K562 (cell line): ENCODE measurements at regions not wholly inside any gene's neighbourhood (a gene's known extent, or its start where the extent isn't known, plus 50 kb on each side); places are given as distances from the start of the nearest gene placed in this dataset.

Experiments
- ATAC-seq: fragments of 200-7000 bp; cut with Tn5 transposase; 3 replicates; pipeline ENCODE4 v1.9.1; 2020; ENCODE audit warnings: moderate library complexity
- BruUV-seq: library from RNA; stranded (reverse); fragments of 400-500 nt; replicated peaks from 2 replicates; lab custom pipeline; 2021; lab: Mats Ljungman, UMichigan
- CTCF ChIA-PET: fragments of 300-600 bp; formaldehyde crosslinking; extraction: SDS; loops from one replicate; lab custom pipeline; 2021; ENCODE audit warnings: low intra/inter-chr PET ratio; lab: Yijun Ruan, JAX
- POLR2A ChIA-PET: fragments of 300-600, 350-650 bp; sonication (Branson Sonifier 250); formaldehyde crosslinking; extraction: SDS; loops from one replicate; lab custom pipeline; 2021; ENCODE audit warnings: antibody characterized with exemption, inconsistent platforms; lab: Yijun Ruan, JAX
- DNase-seq, 4 experiments: peaks; one replicate each; pipeline versions ENCODE4 v3.0.0 to v3.0.0-alpha.2; 2011 to 2018; ENCODE audit warnings: low spot score in 3 of 4, mixed read lengths in 3 of 4; ENCODE audit errors: extremely low read depth in 1 of 4
- FAIRE-seq: peaks from 2 replicates; lab custom pipeline; 2011; peaks lifted over from hg19 to GRCh38; lab: Jason Lieb, UNC
- H2AFZ ChIP-seq: 2 replicates; pipeline ENCODE4 v1.6.0; 2011; ENCODE audit warnings: low read depth, low read length, control low read depth, inconsistent platforms
- H3K27ac ChIP-seq: fragments of 200-600 bp; 3 replicates; pipeline ENCODE4 v1.8.0; 2011; ENCODE audit warnings: low read depth, mild to moderate bottlenecking, control low read depth, inconsistent platforms, low read length, moderate library complexity, mixed read lengths; ENCODE audit errors: extremely low read depth
- H3K27me3 ChIP-seq, 2 experiments: fragments of 300-600 bp in 1 of 2; 2 replicates in 1 of 2; 3 replicates in 1 of 2; pipeline versions ENCODE4 v1.6.0 to v1.8.0; 2011; ENCODE audit warnings: inconsistent platforms in 2 of 2, low read length in 2 of 2, mild to moderate bottlenecking in 1 of 2, mixed read lengths in 1 of 2, moderate library complexity in 1 of 2; ENCODE audit not compliant: control insufficient read depth in 2 of 2, insufficient read depth in 2 of 2
- H3K36me3 ChIP-seq: fragments of 300-600 bp; 3 replicates; pipeline ENCODE4 v1.8.0; 2011; ENCODE audit warnings: mild to moderate bottlenecking, low read length, inconsistent platforms; ENCODE audit not compliant: control insufficient read depth, insufficient read depth
- H3K4me1 ChIP-seq, 2 experiments: fragments of 200-600 bp in 1 of 2; replicated peaks in 1 of 2; 2 replicates in 1 of 2; 3 replicates in 1 of 2; pipeline versions ENCODE4 v1.5.1 to v1.8.0; 2011; ENCODE audit warnings: inconsistent platforms in 2 of 2, low read length in 2 of 2, mild to moderate bottlenecking in 1 of 2, mixed read lengths in 1 of 2, moderate library complexity in 1 of 2; ENCODE audit not compliant: control insufficient read depth in 2 of 2, insufficient read depth in 2 of 2
- H3K4me2 ChIP-seq: 2 replicates; pipeline ENCODE4 v1.6.1; 2011; ENCODE audit warnings: low read length, control low read depth, inconsistent platforms, mixed read lengths; ENCODE audit not compliant: insufficient read depth
- H3K4me3 ChIP-seq: fragments of 200-600 bp; sonication (generic), shearing (Covaris generic); 2 replicates; pipeline ENCODE4 v1.5.1; 2016; ENCODE audit warnings: control low read depth, inconsistent platforms
- H3K79me2 ChIP-seq: fragments of 200-600 bp; 3 replicates; pipeline ENCODE4 v1.8.0; 2011; ENCODE audit warnings: low read length, inconsistent platforms; ENCODE audit not compliant: control insufficient read depth, insufficient read depth
- H3K9ac ChIP-seq, 2 experiments: 2 replicates each; pipeline versions ENCODE4 v1.6.0 to v1.6.1; 2011; ENCODE audit warnings: low read depth in 2 of 2, low read length in 2 of 2, control low read depth in 1 of 2, inconsistent platforms in 1 of 2, mild to moderate bottlenecking in 1 of 2, mixed read lengths in 1 of 2; ENCODE audit not compliant: insufficient read depth in 1 of 2
- H3K9me1 ChIP-seq: one replicate; pipeline ENCODE4 v1.6.0; 2011; ENCODE audit warnings: inconsistent platforms, mild to moderate bottlenecking, low read length, moderate library complexity; ENCODE audit not compliant: control insufficient read depth, insufficient read depth
- H3K9me3 ChIP-seq: replicated peaks from 2 replicates; pipeline ENCODE4 v1.5.1; 2011; ENCODE audit warnings: low read depth, low read length, inconsistent platforms; ENCODE audit not compliant: control insufficient read depth, insufficient read depth
- H4K20me1 ChIP-seq: replicated peaks from 2 replicates; pipeline ENCODE4 v1.6.1; 2011; ENCODE audit warnings: low read length, inconsistent platforms, mixed read lengths; ENCODE audit not compliant: control insufficient read depth, insufficient read depth
- CEBPB ChIP-seq: fragments of 450-650 bp; IDR thresholded peaks from 2 replicates; pipeline ENCODE4 v1.6.1; 2016; ENCODE audit warnings: missing genetic modification characterization, missing compliant biosample characterization
- CSDE1 ChIP-seq, 2 experiments: fragments of 450-650 bp; IDR thresholded peaks; 2 replicates each; pipeline ENCODE4 v1.6.1; 2016; ENCODE audit warnings: mild to moderate bottlenecking in 1 of 2
- HNRNPLL ChIP-seq: fragments of 200-400 bp; formaldehyde crosslinking; IDR thresholded peaks from 2 replicates; pipeline ENCODE4 v1.6.1; 2017; ENCODE audit warnings: low read length, low read depth, mild to moderate bottlenecking; ENCODE audit not compliant: poor library complexity, severe bottlenecking
- KDM4B ChIP-seq, 2 experiments: fragments of 450-650 bp in 1 of 2; sonication (generic) in 1 of 2; IDR thresholded peaks; 2 replicates each; pipeline ENCODE4 v1.6.1; 2016 to 2017; ENCODE audit warnings: borderline replicate concordance in 2 of 2, antibody characterized with exemption in 1 of 2, low read depth in 1 of 2, mild to moderate bottlenecking in 1 of 2
- KLF16 ChIP-seq: IDR thresholded peaks from 2 replicates; pipeline ENCODE4 v1.6.1; 2016; ENCODE audit warnings: antibody characterized with exemption
- MBD2 ChIP-seq: sonication (generic); IDR thresholded peaks from 2 replicates; pipeline ENCODE4 v1.6.1; 2016; ENCODE audit warnings: low read depth, borderline replicate concordance
- NR2F6 ChIP-seq: fragments of 450-650 bp; formaldehyde crosslinking; IDR thresholded peaks from 2 replicates; pipeline ENCODE4 v1.4.0; 2020; ENCODE audit warnings: mild to moderate bottlenecking
- POLR2A ChIP-seq: fragments of 450-650 bp; conservative IDR thresholded peaks from 2 replicates; pipeline ENCODE4 v1.6.1; 2016
- SMARCB1 ChIP-seq: IDR thresholded peaks from 2 replicates; pipeline ENCODE4 v1.6.1; 2011; ENCODE audit warnings: improper control_type of control experiment, low read depth; ENCODE audit not compliant: insufficient read length
- ZNF318 ChIP-seq, 2 experiments: fragments of 450-650 bp; IDR thresholded peaks; 2 replicates each; pipeline ENCODE4 v1.6.1; 2016; ENCODE audit warnings: mild to moderate bottlenecking in 2 of 2, borderline replicate concordance in 1 of 2, low read depth in 1 of 2, moderate library complexity in 1 of 2
- ZNF696 ChIP-seq: fragments of 250-450 bp; sonication (Bioruptor Pico); conservative IDR thresholded peaks from 2 replicates; pipeline ENCODE4 v1.4.0; 2020; ENCODE audit warnings: mild to moderate bottlenecking, moderate library complexity
- ZNF707 ChIP-seq: fragments of 250-450 bp; sonication (Bioruptor Pico); conservative IDR thresholded peaks from 2 replicates; pipeline ENCODE4 v1.8.0; 2022; ENCODE audit warnings: inconsistent platforms, mild to moderate bottlenecking, moderate library complexity
- WGBS: fragments of 100-300 bp; shearing (Covaris generic); methylation state at CpG from one replicate; pipeline ENCODE4 v1.1.6; 2016; ENCODE audit warnings: low coverage, mixed read lengths; ENCODE audit not compliant: insufficient coverage; ENCODE audit errors: missing lambda C conversion rate; 5-methylcytosine and 5-hydroxymethylcytosine counted together
- in situ Hi-C: fragments of 300-500 bp; cut with MboI; formaldehyde crosslinking; loops from 4 replicates; pipeline ENCODE4 v1.15.0; 2018; ENCODE audit warnings: inconsistent platforms, mixed read lengths
- intact Hi-C: fragments of 100-400 bp; cut with micrococcal nuclease; formaldehyde crosslinking; loops from 2 replicates; pipeline ENCODE4 v1.14.2; 2022

GRCh38 chr2:125310657-125311364 is 1285.7 kb downstream of the CNTNAP5 start:
- TF ChIP-seq KDM4B (IDR thresholded peaks at IDR 0.05; ENCODE audit: borderline replicate concordance in 2 of 2, low read depth in 1 of 2) (no peak), NR2F6 (CRISPR knock-in tag) (no peak), MBD2 (no peak), KLF16 (no peak), SMARCB1 (no peak), CSDE1 (IDR thresholded peaks at IDR 0.05) (no peak), ZNF318 (IDR thresholded peaks at IDR 0.05; ENCODE audit: borderline replicate concordance in 1 of 2, low read depth in 1 of 2) (no peak), ZNF696 (CRISPR knock-in tag) (no peak), CEBPB (tag) (no peak), ZNF707 (no peak), POLR2A (no peak), HNRNPLL (no peak)
- H3K9ac ChIP-seq: no peak overlapping the region
- no peaks in the 10 kb centered on the region for H3K36me3 ChIP-seq
- H3K4me1 ChIP-seq: no peaks in the 10 kb centered on the region
- DNase-seq: no peak
- CTCF ChIA-PET: no interaction called here
- H3K27ac ChIP-seq: no peak overlapping the region
- FAIRE-seq: no peak
- H3K9me1 ChIP-seq: no peaks in the 10 kb centered on the region
- H3K4me2 ChIP-seq: no peak overlapping the region
- H3K9me3 ChIP-seq: no peaks in the 10 kb centered on the region; the same call in 1 of the 2 replicates
- no peaks in the 10 kb centered on the region for H3K27me3 ChIP-seq
- H4K20me1 ChIP-seq: no peaks in the 10 kb centered on the region
- no peak overlapping the region for H2AFZ ChIP-seq
- POLR2A ChIA-PET: no interaction called here
- ATAC-seq: no peak
- H3K79me2 ChIP-seq: no peaks in the 10 kb centered on the region
- no peak overlapping the region for H3K4me3 ChIP-seq
- 0% methylated on average over 6 of the region's 6 CpGs for WGBS
- in situ Hi-C loops: no loop called here
- intact Hi-C loops: no loop called here
- no TSS peak for BruUV-seq
